GM12878 (cell line): ENCODE measurements at regions not wholly inside any gene's neighbourhood (a gene's known extent, or its start where the extent isn't known, plus 50 kb on each side); places are given as distances from the start of the nearest gene placed in this dataset.

ENCODE experiments used
- ATAC-seq: fragments of 200-7000 bp; cut with Tn5 transposase; 3 replicates; pipeline ENCODE4 v1.9.1; 2020; ENCODE audit warnings: mild to moderate bottlenecking, moderate library complexity
- BruUV-seq: library from RNA; stranded (reverse); fragments of 400-500 nt; replicated peaks from 2 replicates; lab custom pipeline; 2021; lab: Mats Ljungman, UMichigan
- CTCF ChIA-PET: fragments of 300-600 bp; sonication (Branson Sonifier 250); formaldehyde crosslinking; extraction: SDS; loops from one replicate; lab custom pipeline; 2021; ENCODE audit warnings: inconsistent platforms; lab: Yijun Ruan, JAX
- POLR2A ChIA-PET: fragments of 350-600 bp; formaldehyde crosslinking; extraction: SDS; loops from one replicate; lab custom pipeline; 2021; ENCODE audit warnings: inconsistent platforms; lab: Charles Lee
- RAD21 ChIA-PET: fragments of 300-600 bp; sonication (Branson Sonifier 250); formaldehyde crosslinking; loops from one replicate; lab custom pipeline; 2023; ENCODE audit warnings: antibody characterized with exemption; ENCODE audit not compliant: unreplicated experiment; lab: Charles Lee
- SMC1A ChIA-PET: fragments of 300-600 bp; sonication (Branson Sonifier 250); formaldehyde crosslinking; loops from one replicate; lab custom pipeline; 2023; ENCODE audit not compliant: unreplicated experiment, uncharacterized antibody; lab: Charles Lee
- DNase-seq: peaks from one replicate; pipeline ENCODE4 v3.0.0-alpha.2; 2011; ENCODE audit warnings: low read depth, low spot score
- FAIRE-seq: peaks from 3 replicates; lab custom pipeline; 2011; peaks lifted over from hg19 to GRCh38; lab: Jason Lieb, UNC
- H2AFZ ChIP-seq: 2 replicates; pipeline ENCODE4 v1.6.0; 2011; ENCODE audit warnings: low read depth, low read length, control low read depth; ENCODE audit not compliant: control insufficient read depth
- H3K27ac ChIP-seq: 2 replicates; pipeline ENCODE4 v1.5.1; 2011; ENCODE audit warnings: control low read depth; ENCODE audit not compliant: control insufficient read depth, insufficient read depth
- H3K27me3 ChIP-seq, 2 experiments: replicated peaks in 1 of 2; 2 replicates each; pipeline versions ENCODE4 v1.6.0 to v1.6.1; 2011; ENCODE audit warnings: low read length in 1 of 2; ENCODE audit not compliant: control insufficient read depth in 2 of 2, insufficient read depth in 2 of 2
- H3K36me3 ChIP-seq, 2 experiments: 2 replicates each; pipeline ENCODE4 v1.5.1; 2011; ENCODE audit warnings: low read length in 1 of 2; ENCODE audit not compliant: control insufficient read depth in 2 of 2, insufficient read depth in 2 of 2
- H3K4me1 ChIP-seq: 2 replicates; pipeline ENCODE4 v1.6.1; 2011; ENCODE audit warnings: mild to moderate bottlenecking, low read length, moderate library complexity, mixed read lengths; ENCODE audit not compliant: control insufficient read depth, insufficient read depth
- H3K4me2 ChIP-seq: 2 replicates; pipeline ENCODE4 v1.6.0; 2011; ENCODE audit warnings: control low read depth; ENCODE audit not compliant: control insufficient read depth, insufficient read depth
- H3K4me3 ChIP-seq: fragments of 200-600 bp; sonication (generic); 2 replicates; pipeline ENCODE4 v1.5.1; 2016
- H3K79me2 ChIP-seq: 2 replicates; pipeline ENCODE4 v1.6.0; 2011; ENCODE audit warnings: low read length; ENCODE audit not compliant: control insufficient read depth, insufficient read depth
- H3K9ac ChIP-seq: 2 replicates; pipeline ENCODE4 v1.8.0; 2011; ENCODE audit warnings: low read length, control low read depth, mixed read lengths; ENCODE audit not compliant: control insufficient read depth, insufficient read depth
- H3K9me3 ChIP-seq: replicated peaks from 3 replicates; pipeline ENCODE4 v1.5.1; 2011; ENCODE audit warnings: mild to moderate bottlenecking, low read length; ENCODE audit not compliant: control insufficient read depth, insufficient read depth
- H4K20me1 ChIP-seq: 2 replicates; pipeline ENCODE4 v1.6.0; 2011; ENCODE audit not compliant: control insufficient read depth, insufficient read depth
- CBFB ChIP-seq: IDR thresholded peaks from 2 replicates; pipeline ENCODE4 v1.6.1; 2016; ENCODE audit warnings: antibody characterized with exemption, low read depth
- CREM ChIP-seq: IDR thresholded peaks from 2 replicates; pipeline ENCODE4 v1.6.1; 2014; ENCODE audit warnings: antibody characterized with exemption, low read depth
- GATAD2B ChIP-seq: fragments of 450-650 bp; conservative IDR thresholded peaks from 2 replicates; pipeline ENCODE4 v1.6.1; 2017; ENCODE audit warnings: low read depth, mild to moderate bottlenecking, moderate library complexity
- IKZF1 ChIP-seq: fragments of 450-650 bp; conservative IDR thresholded peaks from 2 replicates; pipeline ENCODE4 v1.6.1; 2017; ENCODE audit warnings: antibody characterized with exemption, mild to moderate bottlenecking
- NFXL1 ChIP-seq: fragments of 450-650 bp; IDR thresholded peaks from 2 replicates; pipeline ENCODE4 v1.6.1; 2017; ENCODE audit warnings: antibody characterized with exemption, mild to moderate bottlenecking, borderline replicate concordance
- SMC3 ChIP-seq: IDR thresholded peaks from 2 replicates; pipeline ENCODE4 v1.6.1; 2011; ENCODE audit warnings: low read length, improper control_type of control experiment, borderline replicate concordance
- STAT3 ChIP-seq: IDR thresholded peaks from 2 replicates; pipeline ENCODE4 v1.6.1; 2011; ENCODE audit warnings: low read depth, low read length, improper control_type of control experiment
- YY1 ChIP-seq: IDR thresholded peaks from 2 replicates; pipeline ENCODE4 v1.6.1; 2011; ENCODE audit warnings: low read depth, mild to moderate bottlenecking, low read length
- WGBS: methylation state at CpG from one replicate; pipeline ENCODE4 v1.1.6; 2016; ENCODE audit warnings: low lambda C conversion rate; ENCODE audit not compliant: insufficient replicate concordance, insufficient coverage; ENCODE audit errors: missing lambda C conversion rate; 5-methylcytosine and 5-hydroxymethylcytosine counted together
- in situ Hi-C: fragments of 300-500 bp; cut with MboI; formaldehyde crosslinking; loops from 9 replicates; pipeline ENCODE4 v1.14.3; 2018; ENCODE audit warnings: mixed read lengths
- intact Hi-C: fragments of 100-400 bp; cut with micrococcal nuclease; formaldehyde crosslinking; loops from one replicate; pipeline ENCODE4 v1.14.2; 2022; ENCODE audit not compliant: unreplicated experiment
- TF ChIP-seq, protein P1 (sequence below): IDR thresholded peaks from 2 replicates; pipeline ENCODE4 v1.6.1; 2011; ENCODE audit warnings: borderline replicate concordance, low read depth, mild to moderate bottlenecking, moderate library complexity, mixed read lengths, low read length; ENCODE audit not compliant: insufficient read depth; ENCODE audit errors: extremely low read length
- TF ChIP-seq, protein P2 (sequence below): fragments of 450-650 bp; formaldehyde crosslinking; IDR thresholded peaks from 2 replicates; pipeline ENCODE4 v1.4.0; 2020; ENCODE audit warnings: mild to moderate bottlenecking, moderate library complexity

DNA sequence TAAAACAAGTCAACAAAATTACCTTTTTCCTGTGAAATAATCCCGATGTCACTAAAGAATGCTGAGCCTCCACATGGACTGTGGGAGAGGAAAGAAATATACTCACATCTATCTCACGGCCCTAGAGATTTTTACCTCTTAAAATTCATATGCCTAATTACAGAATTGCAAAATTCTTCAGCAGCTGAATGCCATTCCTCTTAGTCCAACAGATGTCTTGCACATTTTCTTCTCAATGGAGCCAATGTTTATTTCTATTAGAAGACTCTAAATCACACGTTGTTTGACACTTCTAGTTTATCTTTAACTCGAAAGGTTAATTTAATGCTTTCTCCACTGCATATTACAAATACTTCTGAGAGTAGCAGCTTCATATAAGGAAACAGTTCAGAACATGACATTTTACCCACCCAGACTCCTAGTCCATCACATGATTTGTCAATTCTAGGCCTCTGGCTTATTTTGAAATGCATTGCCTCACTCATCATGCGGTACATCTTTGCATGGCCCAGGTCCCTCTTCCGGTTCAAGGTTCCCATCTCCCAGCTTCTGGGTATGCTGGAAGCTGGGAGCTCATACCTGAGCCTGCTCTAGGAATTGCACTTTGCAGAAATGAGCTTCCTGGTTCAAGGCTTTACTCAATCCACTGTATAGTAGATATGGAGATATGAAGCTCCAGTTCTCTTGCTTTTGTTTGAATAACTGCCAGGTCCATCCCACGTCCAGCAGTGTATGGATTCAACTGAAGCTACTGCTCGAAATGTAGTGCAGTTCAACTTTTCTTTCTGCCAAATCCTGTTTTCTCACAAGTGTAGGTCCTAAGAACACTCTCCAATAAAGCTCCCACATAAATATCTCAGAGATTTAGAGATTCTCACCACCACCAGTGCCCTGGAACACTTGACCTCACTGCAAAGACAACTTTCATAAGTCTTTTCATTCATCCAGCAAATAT is 306.2 kb downstream of the GPR37 start:
- ATAC-seq (no peak), DNase-seq (no peak), FAIRE-seq (no peak)
- WGBS = 3% methylated on average over 8 of the region's 8 CpGs
- TF ChIP-seq CBFB = no peak
- TF ChIP-seq, protein P1, sequence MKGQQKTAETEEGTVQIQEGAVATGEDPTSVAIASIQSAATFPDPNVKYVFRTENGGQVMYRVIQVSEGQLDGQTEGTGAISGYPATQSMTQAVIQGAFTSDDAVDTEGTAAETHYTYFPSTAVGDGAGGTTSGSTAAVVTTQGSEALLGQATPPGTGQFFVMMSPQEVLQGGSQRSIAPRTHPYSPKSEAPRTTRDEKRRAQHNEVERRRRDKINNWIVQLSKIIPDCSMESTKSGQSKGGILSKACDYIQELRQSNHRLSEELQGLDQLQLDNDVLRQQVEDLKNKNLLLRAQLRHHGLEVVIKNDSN = no peak
- TF ChIP-seq IKZF1 = no peak
- Histone ChIP-seq H3K4me3 (no peak overlapping the region), H3K79me2 (no peaks in the 10 kb centered on the region), H3K9me3 (no peaks in the 10 kb centered on the region), H3K27ac (no peak overlapping the region), H3K9ac (no peak overlapping the region), H3K27me3 (no peaks in the 10 kb centered on the region), H2AFZ (no peak overlapping the region), H4K20me1 (no peaks in the 10 kb centered on the region), H3K36me3 (no peaks in the 10 kb centered on the region), H3K4me2 (no peak overlapping the region), H3K4me1 (no peaks in the 10 kb centered on the region)
- ChIA-PET RAD21 (no interaction called here), SMC1A (interaction anchor here (2.0 kb wide), 1 partner anchor 15 kb away, joined by 4 read pairs; no protein-coding TSS in a partner anchor), POLR2A (no interaction called here), CTCF (interaction anchor here (1.0 kb wide), 1 partner anchor 39 kb away, joined by 4 read pairs; no protein-coding TSS in a partner anchor)
- intact Hi-C loops (no loop called here), in situ Hi-C loops (no loop called here)
- no TSS peak for BruUV-seq

DNA sequence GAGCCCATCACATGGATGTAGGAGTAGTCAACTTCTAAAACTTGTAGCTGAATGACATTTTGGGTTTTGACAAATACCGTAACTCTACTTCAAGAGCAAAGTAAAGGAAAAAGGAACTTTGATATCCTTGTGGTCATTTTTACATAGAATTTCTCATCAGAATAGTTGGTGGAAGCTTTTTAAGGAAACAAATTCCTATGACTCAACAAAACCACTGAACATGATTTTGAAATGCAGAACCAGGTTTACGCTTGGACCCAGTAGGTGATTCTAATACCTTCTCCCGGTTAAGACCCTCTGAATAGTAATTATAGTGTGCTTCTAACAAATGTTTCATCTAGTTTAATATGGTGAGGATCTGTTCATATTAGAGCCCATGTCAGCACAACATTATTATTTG is 307.8 kb downstream of the GPR37 start:
- no peak for FAIRE-seq

More for the DNA sequence above, 307.8 kb downstream of the GPR37 start:
- TF ChIP-seq CREM (no peak), GATAD2B (no peak), SMC3 (no peak), NFXL1 (no peak), STAT3 (no peak), YY1 (no peak)
- TF ChIP-seq, protein P2, sequence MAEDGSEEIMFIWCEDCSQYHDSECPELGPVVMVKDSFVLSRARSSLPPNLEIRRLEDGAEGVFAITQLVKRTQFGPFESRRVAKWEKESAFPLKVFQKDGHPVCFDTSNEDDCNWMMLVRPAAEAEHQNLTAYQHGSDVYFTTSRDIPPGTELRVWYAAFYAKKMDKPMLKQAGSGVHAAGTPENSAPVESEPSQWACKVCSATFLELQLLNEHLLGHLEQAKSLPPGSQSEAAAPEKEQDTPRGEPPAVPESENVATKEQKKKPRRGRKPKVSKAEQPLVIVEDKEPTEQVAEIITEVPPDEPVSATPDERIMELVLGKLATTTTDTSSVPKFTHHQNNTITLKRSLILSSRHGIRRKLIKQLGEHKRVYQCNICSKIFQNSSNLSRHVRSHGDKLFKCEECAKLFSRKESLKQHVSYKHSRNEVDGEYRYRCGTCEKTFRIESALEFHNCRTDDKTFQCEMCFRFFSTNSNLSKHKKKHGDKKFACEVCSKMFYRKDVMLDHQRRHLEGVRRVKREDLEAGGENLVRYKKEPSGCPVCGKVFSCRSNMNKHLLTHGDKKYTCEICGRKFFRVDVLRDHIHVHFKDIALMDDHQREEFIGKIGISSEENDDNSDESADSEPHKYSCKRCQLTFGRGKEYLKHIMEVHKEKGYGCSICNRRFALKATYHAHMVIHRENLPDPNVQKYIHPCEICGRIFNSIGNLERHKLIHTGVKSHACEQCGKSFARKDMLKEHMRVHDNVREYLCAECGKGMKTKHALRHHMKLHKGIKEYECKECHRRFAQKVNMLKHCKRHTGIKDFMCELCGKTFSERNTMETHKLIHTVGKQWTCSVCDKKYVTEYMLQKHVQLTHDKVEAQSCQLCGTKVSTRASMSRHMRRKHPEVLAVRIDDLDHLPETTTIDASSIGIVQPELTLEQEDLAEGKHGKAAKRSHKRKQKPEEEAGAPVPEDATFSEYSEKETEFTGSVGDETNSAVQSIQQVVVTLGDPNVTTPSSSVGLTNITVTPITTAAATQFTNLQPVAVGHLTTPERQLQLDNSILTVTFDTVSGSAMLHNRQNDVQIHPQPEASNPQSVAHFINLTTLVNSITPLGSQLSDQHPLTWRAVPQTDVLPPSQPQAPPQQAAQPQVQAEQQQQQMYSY (CRISPR knock-in tag) = no peak
- H3K9ac ChIP-seq = no peak overlapping the region
- ChIA-PET RAD21 (no interaction called here), POLR2A (no interaction called here), SMC1A (interaction anchor here (2.0 kb wide), 1 partner anchor 13 kb away, joined by 4 read pairs; no protein-coding TSS in a partner anchor), CTCF (no interaction called here)
- H3K4me2 ChIP-seq = no peak overlapping the region
- no TSS peak for BruUV-seq
- whole genome bisulfite sequencing = 40% methylated on average over 3 of the region's 3 CpGs
- H3K79me2 ChIP-seq = no peaks in the 10 kb centered on the region
- no peaks in the 10 kb centered on the region for H3K9me3 ChIP-seq
- H4K20me1 ChIP-seq = no peaks in the 10 kb centered on the region
- DNase-seq = no peak
- H3K27me3 ChIP-seq = no peaks in the 10 kb centered on the region
- no peak for ATAC-seq
- H3K27ac ChIP-seq = no peak overlapping the region
- H3K4me1 ChIP-seq = no peaks in the 10 kb centered on the region
- no peak overlapping the region for H2AFZ ChIP-seq
- no peaks in the 10 kb centered on the region for H3K36me3 ChIP-seq
- in situ Hi-C loops = no loop called here
- intact Hi-C loops = no loop called here
- no peak overlapping the region for H3K4me3 ChIP-seq
